ENCODE measurements at regions not wholly inside any gene's neighbourhood (a gene's known extent, or its start where the extent isn't known, plus 50 kb on each side); places are given as distances from the start of the nearest gene placed in this dataset.

- TF ChIP-seq CTCF (IDR thresholded peaks at IDR 0.05; ENCODE audit: extremely low read depth, missing control alignments): no peak
- DNase-seq (ENCODE audit: low spot score): no peak
Measured at GRCh38 chr5:105230516-105231157, 1668.0 kb upstream of the NUDT12 start.

- no peak for DNase-seq (ENCODE audit: low spot score)
- no peak for TF ChIP-seq CTCF (IDR thresholded peaks at IDR 0.05; ENCODE audit: extremely low read depth, missing control alignments)
Measured at GRCh38 chr5:105218018-105218417, 1655.4 kb upstream of the NUDT12 start.

GRCh38 chr5:105213078-105213477 is 1650.5 kb upstream of the NUDT12 start:
- TF ChIP-seq CTCF (IDR thresholded peaks at IDR 0.05; ENCODE audit: extremely low read depth, missing control alignments): no peak

GRCh38 chr5:105207066-105207465 is 1644.5 kb upstream of the NUDT12 start:
- TF ChIP-seq CTCF (IDR thresholded peaks at IDR 0.05; ENCODE audit: extremely low read depth, missing control alignments): no peak
- no peak for DNase-seq (ENCODE audit: low spot score)

More at GRCh38 chr5:105213078-105213477, 1650.5 kb upstream of the NUDT12 start:
- no peak for DNase-seq (ENCODE audit: low spot score)

- TF ChIP-seq CTCF (IDR thresholded peaks at IDR 0.05; ENCODE audit: extremely low read depth, missing control alignments): no peak
- no peak for DNase-seq (ENCODE audit: low spot score)
Measured at GRCh38 chr5:105197531-105197930, 1634.9 kb upstream of the NUDT12 start.

GRCh38 chr5:105195765-105196164 is 1633.2 kb upstream of the NUDT12 start:
- TF ChIP-seq CTCF (IDR thresholded peaks at IDR 0.05; ENCODE audit: extremely low read depth, missing control alignments): no peak
- DNase-seq (ENCODE audit: low spot score): no peak

GRCh38 chr5:105172918-105173317 is 1610.3 kb upstream of the NUDT12 start:
- TF ChIP-seq CTCF (IDR thresholded peaks at IDR 0.05; ENCODE audit: extremely low read depth, missing control alignments): no peak
- DNase-seq (ENCODE audit: low spot score): no peak
